ENCODE measurements at regions not wholly inside any gene's neighbourhood (a gene's known extent, or its start where the extent isn't known, plus 50 kb on each side); places are given as distances from the start of the nearest gene placed in this dataset.

DNA sequence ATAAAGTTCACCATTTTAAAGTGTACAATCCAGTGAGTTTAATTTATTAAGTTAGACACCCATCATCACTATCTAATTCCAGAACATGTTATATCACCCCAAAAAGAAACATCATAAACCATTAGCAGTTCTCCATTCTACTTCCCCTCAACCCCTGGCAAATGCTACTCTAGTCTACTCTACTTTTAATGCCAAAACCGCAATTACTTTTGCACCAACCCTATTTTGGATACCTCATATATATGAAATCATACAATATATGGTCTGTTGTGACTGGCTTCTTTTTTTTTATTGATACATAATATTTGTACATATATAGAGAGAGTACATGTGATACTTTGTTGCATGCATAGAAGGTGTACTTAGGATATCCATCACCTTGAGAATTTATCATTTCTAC, 190.5 kb upstream of the RARB start:
- ATAC-seq: no peak
- Mint-ChIP-seq H3K9me3 (peaks cover 9% of the 10 kb centered on the region), H3K27ac (no peak overlapping the region)

More for the DNA sequence above, 190.5 kb upstream of the RARB start:
- no peak for TF ChIP-seq ZNF114 (CRISPR knock-in tag; IDR thresholded peaks at IDR 0.05)
- TF ChIP-seq, protein P1, sequence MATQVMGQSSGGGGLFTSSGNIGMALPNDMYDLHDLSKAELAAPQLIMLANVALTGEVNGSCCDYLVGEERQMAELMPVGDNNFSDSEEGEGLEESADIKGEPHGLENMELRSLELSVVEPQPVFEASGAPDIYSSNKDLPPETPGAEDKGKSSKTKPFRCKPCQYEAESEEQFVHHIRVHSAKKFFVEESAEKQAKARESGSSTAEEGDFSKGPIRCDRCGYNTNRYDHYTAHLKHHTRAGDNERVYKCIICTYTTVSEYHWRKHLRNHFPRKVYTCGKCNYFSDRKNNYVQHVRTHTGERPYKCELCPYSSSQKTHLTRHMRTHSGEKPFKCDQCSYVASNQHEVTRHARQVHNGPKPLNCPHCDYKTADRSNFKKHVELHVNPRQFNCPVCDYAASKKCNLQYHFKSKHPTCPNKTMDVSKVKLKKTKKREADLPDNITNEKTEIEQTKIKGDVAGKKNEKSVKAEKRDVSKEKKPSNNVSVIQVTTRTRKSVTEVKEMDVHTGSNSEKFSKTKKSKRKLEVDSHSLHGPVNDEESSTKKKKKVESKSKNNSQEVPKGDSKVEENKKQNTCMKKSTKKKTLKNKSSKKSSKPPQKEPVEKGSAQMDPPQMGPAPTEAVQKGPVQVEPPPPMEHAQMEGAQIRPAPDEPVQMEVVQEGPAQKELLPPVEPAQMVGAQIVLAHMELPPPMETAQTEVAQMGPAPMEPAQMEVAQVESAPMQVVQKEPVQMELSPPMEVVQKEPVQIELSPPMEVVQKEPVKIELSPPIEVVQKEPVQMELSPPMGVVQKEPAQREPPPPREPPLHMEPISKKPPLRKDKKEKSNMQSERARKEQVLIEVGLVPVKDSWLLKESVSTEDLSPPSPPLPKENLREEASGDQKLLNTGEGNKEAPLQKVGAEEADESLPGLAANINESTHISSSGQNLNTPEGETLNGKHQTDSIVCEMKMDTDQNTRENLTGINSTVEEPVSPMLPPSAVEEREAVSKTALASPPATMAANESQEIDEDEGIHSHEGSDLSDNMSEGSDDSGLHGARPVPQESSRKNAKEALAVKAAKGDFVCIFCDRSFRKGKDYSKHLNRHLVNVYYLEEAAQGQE (IDR thresholded peaks at IDR 0.05; ENCODE audit: unreplicated experiment): no peak
- TF ChIP-seq POLR2AphosphoS5 (IDR thresholded peaks at IDR 0.05; ENCODE audit: low read depth): no peak
- no peak for TF ChIP-seq EZH2phosphoT487 (IDR thresholded peaks at IDR 0.05; ENCODE audit: unreplicated experiment)
- TF ChIP-seq, protein P2, sequence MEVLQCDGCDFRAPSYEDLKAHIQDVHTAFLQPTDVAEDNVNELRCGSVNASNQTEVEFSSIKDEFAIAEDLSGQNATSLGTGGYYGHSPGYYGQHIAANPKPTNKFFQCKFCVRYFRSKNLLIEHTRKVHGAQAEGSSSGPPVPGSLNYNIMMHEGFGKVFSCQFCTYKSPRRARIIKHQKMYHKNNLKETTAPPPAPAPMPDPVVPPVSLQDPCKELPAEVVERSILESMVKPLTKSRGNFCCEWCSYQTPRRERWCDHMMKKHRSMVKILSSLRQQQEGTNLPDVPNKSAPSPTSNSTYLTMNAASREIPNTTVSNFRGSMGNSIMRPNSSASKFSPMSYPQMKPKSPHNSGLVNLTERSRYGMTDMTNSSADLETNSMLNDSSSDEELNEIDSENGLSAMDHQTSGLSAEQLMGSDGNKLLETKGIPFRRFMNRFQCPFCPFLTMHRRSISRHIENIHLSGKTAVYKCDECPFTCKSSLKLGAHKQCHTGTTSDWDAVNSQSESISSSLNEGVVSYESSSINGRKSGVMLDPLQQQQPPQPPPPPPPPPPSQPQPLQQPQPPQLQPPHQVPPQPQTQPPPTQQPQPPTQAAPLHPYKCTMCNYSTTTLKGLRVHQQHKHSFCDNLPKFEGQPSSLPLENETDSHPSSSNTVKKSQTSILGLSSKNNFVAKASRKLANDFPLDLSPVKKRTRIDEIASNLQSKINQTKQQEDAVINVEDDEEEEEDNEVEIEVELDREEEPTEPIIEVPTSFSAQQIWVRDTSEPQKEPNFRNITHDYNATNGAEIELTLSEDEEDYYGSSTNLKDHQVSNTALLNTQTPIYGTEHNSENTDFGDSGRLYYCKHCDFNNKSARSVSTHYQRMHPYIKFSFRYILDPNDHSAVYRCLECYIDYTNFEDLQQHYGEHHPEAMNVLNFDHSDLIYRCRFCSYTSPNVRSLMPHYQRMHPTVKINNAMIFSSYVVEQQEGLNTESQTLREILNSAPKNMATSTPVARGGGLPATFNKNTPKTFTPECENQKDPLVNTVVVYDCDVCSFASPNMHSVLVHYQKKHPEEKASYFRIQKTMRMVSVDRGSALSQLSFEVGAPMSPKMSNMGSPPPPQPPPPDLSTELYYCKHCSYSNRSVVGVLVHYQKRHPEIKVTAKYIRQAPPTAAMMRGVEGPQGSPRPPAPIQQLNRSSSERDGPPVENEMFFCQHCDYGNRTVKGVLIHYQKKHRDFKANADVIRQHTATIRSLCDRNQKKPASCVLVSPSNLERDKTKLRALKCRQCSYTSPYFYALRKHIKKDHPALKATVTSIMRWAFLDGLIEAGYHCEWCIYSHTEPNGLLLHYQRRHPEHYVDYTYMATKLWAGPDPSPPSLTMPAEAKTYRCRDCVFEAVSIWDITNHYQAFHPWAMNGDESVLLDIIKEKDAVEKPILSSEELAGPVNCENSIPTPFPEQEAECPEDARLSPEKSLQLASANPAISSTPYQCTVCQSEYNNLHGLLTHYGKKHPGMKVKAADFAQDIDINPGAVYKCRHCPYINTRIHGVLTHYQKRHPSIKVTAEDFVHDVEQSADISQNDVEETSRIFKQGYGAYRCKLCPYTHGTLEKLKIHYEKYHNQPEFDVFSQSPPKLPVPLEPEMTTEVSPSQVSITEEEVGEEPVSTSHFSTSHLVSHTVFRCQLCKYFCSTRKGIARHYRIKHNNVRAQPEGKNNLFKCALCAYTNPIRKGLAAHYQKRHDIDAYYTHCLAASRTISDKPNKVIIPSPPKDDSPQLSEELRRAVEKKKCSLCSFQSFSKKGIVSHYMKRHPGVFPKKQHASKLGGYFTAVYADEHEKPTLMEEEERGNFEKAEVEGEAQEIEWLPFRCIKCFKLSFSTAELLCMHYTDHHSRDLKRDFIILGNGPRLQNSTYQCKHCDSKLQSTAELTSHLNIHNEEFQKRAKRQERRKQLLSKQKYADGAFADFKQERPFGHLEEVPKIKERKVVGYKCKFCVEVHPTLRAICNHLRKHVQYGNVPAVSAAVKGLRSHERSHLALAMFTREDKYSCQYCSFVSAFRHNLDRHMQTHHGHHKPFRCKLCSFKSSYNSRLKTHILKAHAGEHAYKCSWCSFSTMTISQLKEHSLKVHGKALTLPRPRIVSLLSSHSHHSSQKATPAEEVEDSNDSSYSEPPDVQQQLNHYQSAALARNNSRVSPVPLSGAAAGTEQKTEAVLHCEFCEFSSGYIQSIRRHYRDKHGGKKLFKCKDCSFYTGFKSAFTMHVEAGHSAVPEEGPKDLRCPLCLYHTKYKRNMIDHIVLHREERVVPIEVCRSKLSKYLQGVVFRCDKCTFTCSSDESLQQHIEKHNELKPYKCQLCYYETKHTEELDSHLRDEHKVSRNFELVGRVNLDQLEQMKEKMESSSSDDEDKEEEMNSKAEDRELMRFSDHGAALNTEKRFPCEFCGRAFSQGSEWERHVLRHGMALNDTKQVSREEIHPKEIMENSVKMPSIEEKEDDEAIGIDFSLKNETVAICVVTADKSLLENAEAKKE (CRISPR knock-in tag; IDR thresholded peaks at IDR 0.05): no peak
- TF ChIP-seq STAT1 (IDR thresholded peaks at IDR 0.05; ENCODE audit: unreplicated experiment): no peak
- TF ChIP-seq NANOG (IDR thresholded peaks at IDR 0.05; ENCODE audit: borderline replicate concordance): no peak
- no peak for TF ChIP-seq ZNF331 (CRISPR knock-in tag; IDR thresholded peaks at IDR 0.05; ENCODE audit: low read depth)
- no peak for TF ChIP-seq EZH2 (IDR thresholded peaks at IDR 0.05; ENCODE audit: low read depth, unreplicated experiment)
- TF ChIP-seq, protein P3, sequence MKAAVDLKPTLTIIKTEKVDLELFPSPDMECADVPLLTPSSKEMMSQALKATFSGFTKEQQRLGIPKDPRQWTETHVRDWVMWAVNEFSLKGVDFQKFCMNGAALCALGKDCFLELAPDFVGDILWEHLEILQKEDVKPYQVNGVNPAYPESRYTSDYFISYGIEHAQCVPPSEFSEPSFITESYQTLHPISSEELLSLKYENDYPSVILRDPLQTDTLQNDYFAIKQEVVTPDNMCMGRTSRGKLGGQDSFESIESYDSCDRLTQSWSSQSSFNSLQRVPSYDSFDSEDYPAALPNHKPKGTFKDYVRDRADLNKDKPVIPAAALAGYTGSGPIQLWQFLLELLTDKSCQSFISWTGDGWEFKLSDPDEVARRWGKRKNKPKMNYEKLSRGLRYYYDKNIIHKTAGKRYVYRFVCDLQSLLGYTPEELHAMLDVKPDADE (IDR thresholded peaks at IDR 0.05): no peak
- TF ChIP-seq, protein P4, sequence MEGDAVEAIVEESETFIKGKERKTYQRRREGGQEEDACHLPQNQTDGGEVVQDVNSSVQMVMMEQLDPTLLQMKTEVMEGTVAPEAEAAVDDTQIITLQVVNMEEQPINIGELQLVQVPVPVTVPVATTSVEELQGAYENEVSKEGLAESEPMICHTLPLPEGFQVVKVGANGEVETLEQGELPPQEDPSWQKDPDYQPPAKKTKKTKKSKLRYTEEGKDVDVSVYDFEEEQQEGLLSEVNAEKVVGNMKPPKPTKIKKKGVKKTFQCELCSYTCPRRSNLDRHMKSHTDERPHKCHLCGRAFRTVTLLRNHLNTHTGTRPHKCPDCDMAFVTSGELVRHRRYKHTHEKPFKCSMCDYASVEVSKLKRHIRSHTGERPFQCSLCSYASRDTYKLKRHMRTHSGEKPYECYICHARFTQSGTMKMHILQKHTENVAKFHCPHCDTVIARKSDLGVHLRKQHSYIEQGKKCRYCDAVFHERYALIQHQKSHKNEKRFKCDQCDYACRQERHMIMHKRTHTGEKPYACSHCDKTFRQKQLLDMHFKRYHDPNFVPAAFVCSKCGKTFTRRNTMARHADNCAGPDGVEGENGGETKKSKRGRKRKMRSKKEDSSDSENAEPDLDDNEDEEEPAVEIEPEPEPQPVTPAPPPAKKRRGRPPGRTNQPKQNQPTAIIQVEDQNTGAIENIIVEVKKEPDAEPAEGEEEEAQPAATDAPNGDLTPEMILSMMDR (conservative IDR thresholded peaks at IDR 0.05; ENCODE audit: low read depth in 2 of 2): no peak
- no peak for TF ChIP-seq CREB1 (CRISPR knock-in tag; IDR thresholded peaks at IDR 0.05; ENCODE audit: low read depth)
- no peak for TF ChIP-seq JUNB (IDR thresholded peaks at IDR 0.05; ENCODE audit: unreplicated experiment)
- H3K4me3 Mint-ChIP-seq: no peak overlapping the region
- H3K4me1 Mint-ChIP-seq: no peaks in the 10 kb centered on the region
- H3K36me3 ChIP-seq (ENCODE audit: insufficient read depth): 0 out of 2 replicates have a peak, but pooled peaks cover 5% of the 10 kb centered on the region
- no peaks in the 10 kb centered on the region for H3K27me3 ChIP-seq (ENCODE audit: insufficient read depth)
- no peaks in the 10 kb centered on the region for H3K27me3 Mint-ChIP-seq (ENCODE audit: insufficient read depth, low read depth, poor library complexity)
- H3K4me1 ChIP-seq (ENCODE audit: insufficient read depth): no peaks in the 10 kb centered on the region
- no peaks in the 10 kb centered on the region for H3K9me2 ChIP-seq (ENCODE audit: insufficient read depth)
- H3K36me3 Mint-ChIP-seq (ENCODE audit: low read depth): 0 out of 3 replicates have a peak, but pooled peaks cover 3% of the 10 kb centered on the region
- H2AFZ ChIP-seq: no peak overlapping the region
- no peak overlapping the region for H3K4me2 ChIP-seq
- no peaks in the 10 kb centered on the region for H3K79me2 ChIP-seq (replicated peaks; ENCODE audit: insufficient read depth)
- H3F3A ChIP-seq (replicated peaks; ENCODE audit: low read depth): no peaks in the 10 kb centered on the region
- H4K20me1 ChIP-seq (replicated peaks; ENCODE audit: insufficient read depth): no peaks in the 10 kb centered on the region
- no peak for DNase-seq (ENCODE audit: low spot score)
- H3K27ac ChIP-seq (ENCODE audit: low read depth): no peak overlapping the region
- H3K4me3 ChIP-seq: no peak overlapping the region
